Epithelial cell of esophagus (primary cell): ENCODE measurements at regions not wholly inside any gene's neighbourhood (a gene's known extent, or its start where the extent isn't known, plus 50 kb on each side); places are given as distances from the start of the nearest gene placed in this dataset.

Experiments used
- DNase-seq: peaks from one replicate; pipeline ENCODE4 v3.0.0; 2010; ENCODE audit warnings: low read depth
- H3K4me3 ChIP-seq: 2 replicates; pipeline ENCODE4 v1.5.1; 2011; ENCODE audit warnings: mild to moderate bottlenecking, low read length, control low read depth
- CTCF ChIP-seq: IDR thresholded peaks from 2 replicates; pipeline ENCODE4 v1.5.1; 2011; ENCODE audit warnings: low read depth, mild to moderate bottlenecking, low read length, control low read depth, inconsistent platforms; ENCODE audit not compliant: insufficient read depth; ENCODE audit errors: missing control alignments

- no peak for TF ChIP-seq CTCF
- no peak overlapping the region for H3K4me3 ChIP-seq
- DNase-seq: peak; percentile 86
Observed at GRCh38 chr6:134787261-134787877, 162.5 kb downstream of the ALDH8A1 start.

- H3K4me3 ChIP-seq: no peak overlapping the region
- no peak for DNase-seq
- TF ChIP-seq CTCF: no peak
Observed at GRCh38 chr6:134784336-134784735, 165.6 kb downstream of the ALDH8A1 start.

GRCh38 chr6:134778431-134778830, 171.5 kb downstream of the ALDH8A1 start:
- H3K4me3 ChIP-seq: no peak overlapping the region
- TF ChIP-seq CTCF: no peak
- DNase-seq: no peak

GRCh38 chr6:134774201-134774638, 175.7 kb downstream of the ALDH8A1 start:
- no peak overlapping the region for H3K4me3 ChIP-seq
- TF ChIP-seq CTCF: no peak
- DNase-seq: peak; percentile 49

GRCh38 chr6:134772671-134773360, 177.1 kb downstream of the ALDH8A1 start:
- TF ChIP-seq CTCF: no peak
- peak; percentile 60 for DNase-seq
- no peak overlapping the region for H3K4me3 ChIP-seq

- TF ChIP-seq CTCF: no peak
- no peak overlapping the region for H3K4me3 ChIP-seq
- peak; percentile 26 for DNase-seq
Observed at GRCh38 chr6:134768931-134769330, 181.0 kb downstream of the ALDH8A1 start.

GRCh38 chr6:134766497-134766896, 183.4 kb downstream of the ALDH8A1 start:
- DNase-seq: no peak
- H3K4me3 ChIP-seq: no peak overlapping the region
- TF ChIP-seq CTCF: no peak
